DOHH2 (cell line): ENCODE measurements at regions not wholly inside any gene's neighbourhood (a gene's known extent, or its start where the extent isn't known, plus 50 kb on each side); places are given as distances from the start of the nearest gene placed in this dataset.

ENCODE experiments used
- H3F3A ChIP-seq: fragments of 200-600 bp; sonication (generic), shearing (Covaris generic); 2 replicates; pipeline ENCODE4 v1.6.0; 2016; ENCODE audit warnings: antibody characterized with exemption, mild to moderate bottlenecking; ENCODE audit not compliant: control insufficient read depth, insufficient read depth
- H3K27ac ChIP-seq: fragments of 200-600 bp; sonication (generic); 2 replicates; pipeline ENCODE4 v1.5.1; 2014; ENCODE audit warnings: low read depth, mild to moderate bottlenecking, low read length, moderate library complexity
- H3K27me3 ChIP-seq: fragments of 200-600 bp; sonication (generic); 2 replicates; pipeline ENCODE4 v1.6.1; 2014; ENCODE audit warnings: mild to moderate bottlenecking, low read length, mixed read lengths; ENCODE audit not compliant: control insufficient read depth
- H3K36me3 ChIP-seq: fragments of 200-600 bp; sonication (generic); 2 replicates; pipeline ENCODE4 v1.6.1; 2014; ENCODE audit warnings: mild to moderate bottlenecking, low read length, moderate library complexity, mixed read lengths; ENCODE audit not compliant: control insufficient read depth
- H3K4me1 ChIP-seq: fragments of 200-600 bp; sonication (generic); 2 replicates; pipeline ENCODE4 v1.6.1; 2014; ENCODE audit warnings: mild to moderate bottlenecking, low read length, mixed read lengths; ENCODE audit not compliant: control insufficient read depth
- H3K4me2 ChIP-seq: fragments of 200-600 bp; sonication (generic); 2 replicates; pipeline ENCODE4 v1.6.0; 2014; ENCODE audit warnings: mild to moderate bottlenecking, low read length, moderate library complexity
- H3K4me3 ChIP-seq: fragments of 200-600 bp; sonication (generic); 2 replicates; pipeline ENCODE4 v1.5.1; 2014; ENCODE audit warnings: mild to moderate bottlenecking, low read length, mixed read lengths
- H3K79me2 ChIP-seq: fragments of 200-600 bp; sonication (generic); 2 replicates; pipeline ENCODE4 v1.6.1; 2014; ENCODE audit warnings: mild to moderate bottlenecking, low read length, mixed read lengths; ENCODE audit not compliant: control insufficient read depth
- H3K9me2 ChIP-seq: fragments of 200-600 bp; sonication (generic); replicated peaks from 2 replicates; pipeline ENCODE4 v1.6.1; 2014; ENCODE audit warnings: mild to moderate bottlenecking, low read length, mixed read lengths; ENCODE audit not compliant: control insufficient read depth
- H3K9me3 ChIP-seq: fragments of 200-600 bp; sonication (generic); 2 replicates; pipeline ENCODE4 v1.6.1; 2014; ENCODE audit warnings: antibody characterized with exemption, low read length, mixed read lengths; ENCODE audit not compliant: control insufficient read depth, insufficient read depth
- H4K20me1 ChIP-seq: fragments of 200-600 bp; sonication (generic); 2 replicates; pipeline ENCODE4 v1.6.0; 2014; ENCODE audit warnings: low read depth, mild to moderate bottlenecking, antibody characterized with exemption, low read length, moderate library complexity; ENCODE audit not compliant: control insufficient read depth, insufficient read depth
- EZH2phosphoT487 ChIP-seq: fragments of 200-600 bp; sonication (generic); IDR thresholded peaks from 2 replicates; pipeline ENCODE4 v1.6.1; 2017; ENCODE audit warnings: borderline replicate concordance, mild to moderate bottlenecking, antibody characterized with exemption, low read length, moderate library complexity, mixed read lengths
- TF ChIP-seq, protein P1 (sequence below): fragments of 200-600 bp; sonication (generic); IDR thresholded peaks from one replicate; pipeline ENCODE4 v1.5.1; 2014; ENCODE audit warnings: antibody characterized with exemption, mild to moderate bottlenecking, low read depth, low read length; ENCODE audit not compliant: poor library complexity, severe bottlenecking

GRCh38 chr1:59083946-59084865 lies 212.7 kb upstream of the FGGY start:
- H3K4me1 ChIP-seq, result no peaks in the 10 kb centered on the region
- peaks cover 5% of the 10 kb centered on the region; the same call in 1 of the 2 replicates for H3K27me3 ChIP-seq
- no peaks in the 10 kb centered on the region for H3K36me3 ChIP-seq
- H3K4me3 ChIP-seq, result no peak overlapping the region
- H4K20me1 ChIP-seq, result no peaks in the 10 kb centered on the region
- H3K79me2 ChIP-seq, result no peaks in the 10 kb centered on the region
- no peaks in the 10 kb centered on the region for H3K9me2 ChIP-seq
- no peaks in the 10 kb centered on the region for H3K9me3 ChIP-seq
- no peaks in the 10 kb centered on the region for H3F3A ChIP-seq
- TF ChIP-seq, protein P1, sequence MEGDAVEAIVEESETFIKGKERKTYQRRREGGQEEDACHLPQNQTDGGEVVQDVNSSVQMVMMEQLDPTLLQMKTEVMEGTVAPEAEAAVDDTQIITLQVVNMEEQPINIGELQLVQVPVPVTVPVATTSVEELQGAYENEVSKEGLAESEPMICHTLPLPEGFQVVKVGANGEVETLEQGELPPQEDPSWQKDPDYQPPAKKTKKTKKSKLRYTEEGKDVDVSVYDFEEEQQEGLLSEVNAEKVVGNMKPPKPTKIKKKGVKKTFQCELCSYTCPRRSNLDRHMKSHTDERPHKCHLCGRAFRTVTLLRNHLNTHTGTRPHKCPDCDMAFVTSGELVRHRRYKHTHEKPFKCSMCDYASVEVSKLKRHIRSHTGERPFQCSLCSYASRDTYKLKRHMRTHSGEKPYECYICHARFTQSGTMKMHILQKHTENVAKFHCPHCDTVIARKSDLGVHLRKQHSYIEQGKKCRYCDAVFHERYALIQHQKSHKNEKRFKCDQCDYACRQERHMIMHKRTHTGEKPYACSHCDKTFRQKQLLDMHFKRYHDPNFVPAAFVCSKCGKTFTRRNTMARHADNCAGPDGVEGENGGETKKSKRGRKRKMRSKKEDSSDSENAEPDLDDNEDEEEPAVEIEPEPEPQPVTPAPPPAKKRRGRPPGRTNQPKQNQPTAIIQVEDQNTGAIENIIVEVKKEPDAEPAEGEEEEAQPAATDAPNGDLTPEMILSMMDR, result no peak
- no peak for TF ChIP-seq EZH2phosphoT487
- H3K4me2 ChIP-seq, result no peak overlapping the region
- H3K27ac ChIP-seq, result no peak overlapping the region

- no peaks in the 10 kb centered on the region for H4K20me1 ChIP-seq
- H3K36me3 ChIP-seq, result no peaks in the 10 kb centered on the region
- no peaks in the 10 kb centered on the region for H3K79me2 ChIP-seq
- no peak overlapping the region for H3K4me3 ChIP-seq
- H3K9me2 ChIP-seq, result no peaks in the 10 kb centered on the region
- no peaks in the 10 kb centered on the region for H3K4me1 ChIP-seq
- H3K9me3 ChIP-seq, result no peaks in the 10 kb centered on the region
- H3F3A ChIP-seq, result no peaks in the 10 kb centered on the region
- no peak overlapping the region for H3K4me2 ChIP-seq
- H3K27ac ChIP-seq, result no peak overlapping the region
- H3K27me3 ChIP-seq, result peaks cover 1% of the 10 kb centered on the region; the same call in 1 of the 2 replicates
- no peak for TF ChIP-seq EZH2phosphoT487
- TF ChIP-seq, protein P1, result no peak
Observed at GRCh38 chr1:59085101-59085500, 211.8 kb upstream of the FGGY start.

- Histone ChIP-seq H3K9me3 (no peaks in the 10 kb centered on the region), H3K4me1 (no peaks in the 10 kb centered on the region)
Observed at GRCh38 chr1:59089036-59089798, 207.7 kb upstream of the FGGY start.

More at GRCh38 chr1:59089036-59089798, 207.7 kb upstream of the FGGY start:
- H3K79me2 ChIP-seq, result no peaks in the 10 kb centered on the region
- no peak for TF ChIP-seq EZH2phosphoT487
- H3K4me2 ChIP-seq, result no peak overlapping the region
- no peaks in the 10 kb centered on the region; the same call in 1 of the 2 replicates for H3K9me2 ChIP-seq
- H3K36me3 ChIP-seq, result no peaks in the 10 kb centered on the region
- H3K27me3 ChIP-seq, result no peaks in the 10 kb centered on the region; the same call in 1 of the 2 replicates
- H3K4me3 ChIP-seq, result no peak overlapping the region
- no peak overlapping the region for H3K27ac ChIP-seq
- H4K20me1 ChIP-seq, result no peaks in the 10 kb centered on the region
- no peaks in the 10 kb centered on the region for H3F3A ChIP-seq
